Pancreas (tissue), 10 donors: ENCODE measurements at regions not wholly inside any gene's neighbourhood (a gene's known extent, or its start where the extent isn't known, plus 50 kb on each side); places are given as distances from the start of the nearest gene placed in this dataset.
A peak's percentile ranks its signal among the peaks of the same experiment; 100 is the strongest.

Experiments
- ATAC-seq, 4 donors: fragments of 200-7000 bp; cut with Tn5 transposase; one replicate each; pipeline versions ENCODE4 v1.8.0 to v1.9.1; 2020; ENCODE audit warnings: mild to moderate bottlenecking in 4 of 4, moderate library complexity in 4 of 4
- DNase-seq, 6 donors: peaks; one replicate each; pipeline ENCODE4 v3.0.0-alpha.2; 2020
- FAIRE-seq: peaks from 2 replicates; lab custom pipeline; 2012; peaks lifted over from hg19 to GRCh38; lab: Jason Lieb, UNC
- H3K27ac ChIP-seq, 4 donors: fragments of 200-600 bp; sonication (generic); 1 replicate in 3 of 4; 2 replicates in 1 of 4; pipeline versions ENCODE4 v1.5.0 to v1.8.0; 2020
- H3K27me3 ChIP-seq, 4 donors: fragments of 200-600 bp; one replicate each; pipeline ENCODE4 v1.8.0; 2021
- H3K36me3 ChIP-seq, 3 donors: fragments of 200-600 bp; sonication (generic) in 1 of 3; one replicate each; pipeline versions ENCODE4 v1.5.0 to v1.8.0; 2020 to 2021
- H3K4me1 ChIP-seq, 3 donors: fragments of 200-600 bp; one replicate each; pipeline ENCODE4 v1.8.0; 2021
- H3K4me3 ChIP-seq, 4 donors: fragments of 200-600 bp; sonication (generic) in 2 of 4; one replicate each; pipeline versions ENCODE4 v1.5.0 to v1.8.0; 2020 to 2021
- H3K9me3 ChIP-seq, 4 donors: fragments of 200-600 bp; one replicate each; pipeline ENCODE4 v1.8.0; 2021
- WGBS, 2 donors: extraction: QIAGEN DNeasy Blood & Tissue Kit; methylation state at CpG; one replicate each; pipeline ENCODE4 v1.1.7; 2013; 5-methylcytosine and 5-hydroxymethylcytosine counted together
- intact Hi-C, 3 donors: fragments of 100-400 bp; cut with DNase I; formaldehyde crosslinking; loops; one replicate each; pipeline versions ENCODE4 v1.11.1 to v1.14.2; 2022
- TF ChIP-seq, protein P1 (sequence below), 4 donors: fragments of 200-600 bp; sonication (generic) in 3 of 4; IDR thresholded peaks; one replicate each; pipeline versions ENCODE4 v1.5.0 to v1.8.0; 2021; ENCODE audit warnings: antibody characterized with exemption in 4 of 4
- donor health status: healthy with polysubstance abuse.
- donor health status: DM: no; HTN: no; CAD: no; lungs with moderate emphysema.
- donor health status: DM: no; HTN: no; CAD: no.
- donor health status: control.
- donor health status: control.
- donor health status: Bipolar disorder and iron deficiency.
- donor health status: DM: yes; HTN: yes; CAD: no.
- donor health status: DM: no; HTN: no; CAD: no.
- donor health status: DM: no; HTN: no; CAD: no.
- donor health status: DM: yes; HTN: yes; CAD: no.

DNA sequence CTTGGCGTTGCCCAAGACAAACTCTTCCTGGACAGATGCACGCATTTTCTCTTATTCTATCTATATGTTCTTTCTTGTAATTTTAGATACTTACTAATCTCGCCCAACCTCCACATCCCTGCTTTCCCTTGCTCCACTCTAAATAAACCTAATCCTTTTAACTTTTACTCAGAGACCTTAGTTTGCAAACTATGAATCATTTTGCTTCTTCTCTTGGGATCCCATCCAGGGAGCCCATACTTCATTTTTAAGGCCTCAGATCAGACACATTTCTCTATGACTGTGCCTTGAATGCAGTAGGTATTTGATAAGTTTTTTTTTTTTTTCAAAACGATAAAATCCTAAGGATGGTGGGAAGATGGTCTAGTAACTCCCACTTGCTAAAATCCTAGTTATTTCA is 353.8 kb upstream of the HAND2 start:
- no peak overlapping the region for H3K27ac ChIP-seq
- FAIRE-seq: no peak
- H3K9me3 ChIP-seq: no peaks in the 10 kb centered on the region
- no peaks in the 10 kb centered on the region for H3K27me3 ChIP-seq
- no peak overlapping the region for H3K4me3 ChIP-seq
- TF ChIP-seq, protein P1, sequence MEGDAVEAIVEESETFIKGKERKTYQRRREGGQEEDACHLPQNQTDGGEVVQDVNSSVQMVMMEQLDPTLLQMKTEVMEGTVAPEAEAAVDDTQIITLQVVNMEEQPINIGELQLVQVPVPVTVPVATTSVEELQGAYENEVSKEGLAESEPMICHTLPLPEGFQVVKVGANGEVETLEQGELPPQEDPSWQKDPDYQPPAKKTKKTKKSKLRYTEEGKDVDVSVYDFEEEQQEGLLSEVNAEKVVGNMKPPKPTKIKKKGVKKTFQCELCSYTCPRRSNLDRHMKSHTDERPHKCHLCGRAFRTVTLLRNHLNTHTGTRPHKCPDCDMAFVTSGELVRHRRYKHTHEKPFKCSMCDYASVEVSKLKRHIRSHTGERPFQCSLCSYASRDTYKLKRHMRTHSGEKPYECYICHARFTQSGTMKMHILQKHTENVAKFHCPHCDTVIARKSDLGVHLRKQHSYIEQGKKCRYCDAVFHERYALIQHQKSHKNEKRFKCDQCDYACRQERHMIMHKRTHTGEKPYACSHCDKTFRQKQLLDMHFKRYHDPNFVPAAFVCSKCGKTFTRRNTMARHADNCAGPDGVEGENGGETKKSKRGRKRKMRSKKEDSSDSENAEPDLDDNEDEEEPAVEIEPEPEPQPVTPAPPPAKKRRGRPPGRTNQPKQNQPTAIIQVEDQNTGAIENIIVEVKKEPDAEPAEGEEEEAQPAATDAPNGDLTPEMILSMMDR (IDR thresholded peaks at IDR 0.05): no peak
- 65 to 85% methylated on average over 4 of the region's 4 CpGs for WGBS, 2 donors
- peaks cover 0 to 8% (median 7%) of the 10 kb centered on the region in 3 donors for H3K4me1 ChIP-seq
- intact Hi-C loops: no loop called here
- H3K36me3 ChIP-seq: no peaks in the 10 kb centered on the region
- no peak for DNase-seq
- no peak for ATAC-seq

DNA sequence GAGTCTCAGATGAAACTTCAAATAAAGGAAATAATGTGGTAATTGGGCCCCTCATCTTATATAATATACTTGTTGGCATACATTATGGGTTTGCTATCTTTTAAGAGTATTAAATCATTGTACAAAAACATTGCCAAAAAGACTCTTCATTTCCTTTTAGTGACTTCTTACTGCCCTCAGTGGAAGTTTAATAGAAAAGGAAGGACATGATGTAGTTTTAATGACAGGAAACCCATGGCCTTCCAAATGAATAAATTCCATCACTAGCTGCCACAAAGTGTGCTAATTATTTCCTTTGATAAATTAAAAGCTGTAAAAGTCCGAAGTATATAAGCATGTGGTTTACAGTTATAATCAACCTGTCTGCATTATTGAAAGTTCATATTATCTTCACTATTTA is 350.9 kb upstream of the HAND2 start:
- Histone ChIP-seq H3K27ac (no peak overlapping the region), H3K36me3 (no peaks in the 10 kb centered on the region), H3K9me3 (no peaks in the 10 kb centered on the region), H3K27me3 (no peaks in the 10 kb centered on the region), H3K4me1 (peaks cover 3 to 12% (median 8%) of the 10 kb centered on the region in 3 donors), H3K4me3 (no peak overlapping the region)
- no peak for DNase-seq
- TF ChIP-seq, protein P1 (IDR thresholded peaks at IDR 0.05): no peak
- ATAC-seq: no peak
- WGBS, 2 donors: 38 to 43% methylated on average over 1 of the region's 1 CpG
- intact Hi-C loops: no loop called here
- FAIRE-seq: no peak

DNA sequence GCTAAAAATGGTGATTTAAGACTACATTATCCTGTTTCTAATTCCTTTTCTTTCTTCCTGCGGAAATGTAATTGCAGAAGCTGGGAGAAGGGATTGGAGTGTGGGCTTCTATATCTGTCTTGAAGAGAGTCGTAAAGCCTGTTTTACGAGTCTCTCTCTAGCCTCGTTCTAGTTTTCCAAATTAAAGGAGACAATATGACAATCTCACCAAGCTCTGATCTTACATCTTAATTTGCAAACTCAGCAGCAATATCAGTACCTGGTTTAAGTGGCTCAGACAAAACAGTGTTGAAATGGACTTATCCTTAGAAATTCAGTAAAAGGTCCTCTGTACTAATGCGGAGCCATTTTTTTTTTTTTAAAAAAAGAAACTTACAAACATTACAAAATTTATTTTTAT is 349.5 kb upstream of the HAND2 start:
- 54 to 58% methylated on average over 5 of the region's 5 CpGs for WGBS, 2 donors
- ATAC-seq: no peak
- no peak for DNase-seq

DNA sequence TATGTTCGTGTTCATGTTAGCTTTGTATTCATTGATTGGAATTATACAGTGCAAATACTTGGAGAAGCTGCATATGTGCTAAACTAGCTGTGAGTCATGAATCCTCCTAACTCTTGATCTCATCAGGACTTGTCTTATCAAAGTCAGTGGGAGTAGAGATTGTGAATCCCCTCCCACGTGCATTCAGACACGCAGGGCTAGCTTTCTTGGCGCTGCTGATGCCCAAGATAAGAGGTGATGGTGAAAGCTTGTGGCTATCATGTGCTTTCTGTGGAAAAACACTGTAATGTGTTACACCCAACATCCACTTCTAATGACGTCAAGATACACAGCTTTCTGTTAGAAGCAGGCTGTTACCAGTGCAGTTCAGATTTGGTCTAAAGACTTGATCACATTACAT is 348.7 kb upstream of the HAND2 start:
- Histone ChIP-seq H3K27ac (no peak overlapping the region), H3K4me1 (peaks cover 3 to 12% (median 8%) of the 10 kb centered on the region in 3 donors), H3K4me3 (no peak overlapping the region), H3K36me3 (no peaks in the 10 kb centered on the region), H3K9me3 (no peaks in the 10 kb centered on the region), H3K27me3 (peaks cover 0 to 4% (median 0%) of the 10 kb centered on the region in 4 donors)
- intact Hi-C loops: no loop called here
- TF ChIP-seq, protein P1 (IDR thresholded peaks at IDR 0.05): no peak
- no peak for FAIRE-seq
- no peak for DNase-seq
- peak; percentile 31 to 70 (median 55) for ATAC-seq
- WGBS, 2 donors: 18 to 22% methylated on average over 5 of the region's 5 CpGs

More for the DNA sequence above, 349.5 kb upstream of the HAND2 start:
- H3K27ac ChIP-seq: no peak overlapping the region
- peaks cover 3 to 12% (median 8%) of the 10 kb centered on the region in 3 donors for H3K4me1 ChIP-seq
- no peak overlapping the region for H3K4me3 ChIP-seq
- H3K9me3 ChIP-seq: no peaks in the 10 kb centered on the region
- intact Hi-C loops: no loop called here
- no peak for FAIRE-seq
- no peaks in the 10 kb centered on the region for H3K36me3 ChIP-seq
- TF ChIP-seq, protein P1 (IDR thresholded peaks at IDR 0.05): no peak
- H3K27me3 ChIP-seq: no peaks in the 10 kb centered on the region

DNA sequence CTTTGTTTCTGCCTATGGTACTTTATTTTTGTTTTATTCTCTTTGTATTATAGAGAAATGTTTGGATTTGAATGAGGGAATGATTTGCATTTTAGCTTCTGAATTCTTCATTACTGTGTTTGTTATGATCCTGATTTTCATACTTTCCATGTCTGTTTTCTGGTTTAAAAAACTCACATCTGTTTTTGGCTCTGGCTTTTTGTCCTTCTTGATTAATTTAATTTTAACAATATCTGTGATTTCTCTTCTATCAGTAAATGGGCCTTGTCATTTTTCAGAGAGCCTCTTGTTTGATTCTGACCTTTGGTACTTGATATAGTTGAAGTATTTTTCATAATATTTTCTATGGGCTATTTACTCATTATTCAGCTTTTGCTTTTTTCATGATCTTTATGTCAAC is 341.6 kb upstream of the HAND2 start:
- intact Hi-C loops: no loop called here
- Histone ChIP-seq H3K4me1 (no peaks in the 10 kb centered on the region), H3K36me3 (no peaks in the 10 kb centered on the region), H3K4me3 (no peak overlapping the region), H3K27ac (no peak overlapping the region), H3K27me3 (peaks cover 0 to 4% (median 0%) of the 10 kb centered on the region in 4 donors), H3K9me3 (no peaks in the 10 kb centered on the region)
- no peak for FAIRE-seq
- no peak for DNase-seq
- TF ChIP-seq, protein P1 (IDR thresholded peaks at IDR 0.05): no peak
- no peak for ATAC-seq
